ENCODE measurements at regions not wholly inside any gene's neighbourhood (a gene's known extent, or its start where the extent isn't known, plus 50 kb on each side); places are given as distances from the start of the nearest gene placed in this dataset.

DNA sequence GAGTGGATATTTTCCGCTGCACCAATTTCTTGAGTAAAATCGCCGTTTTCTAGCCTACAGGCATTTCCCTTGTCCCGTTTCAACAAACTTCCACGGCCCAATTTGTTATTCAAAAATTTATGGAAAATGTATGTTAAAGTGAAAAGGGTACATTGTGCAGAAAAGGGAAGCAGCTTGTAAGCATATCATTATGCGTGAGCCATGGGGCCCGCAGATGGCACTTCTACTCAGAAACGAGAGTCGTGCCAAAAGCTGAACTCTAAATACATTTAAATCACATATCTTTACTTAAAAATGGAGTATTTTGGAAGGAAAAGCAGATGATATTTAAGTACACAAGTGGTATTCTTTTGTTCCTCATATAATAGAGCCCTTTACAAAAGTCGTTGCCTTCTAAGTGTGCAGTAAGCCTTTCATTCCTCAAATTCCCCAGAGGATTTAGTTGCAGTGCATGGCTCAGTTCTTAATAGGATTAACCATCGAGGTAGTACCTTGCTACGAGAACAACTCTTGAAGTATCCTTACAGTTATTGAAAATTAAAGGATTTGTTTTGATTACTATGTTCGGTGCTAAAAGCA is 1227.2 kb upstream of the WWC1 start:
- TF ChIP-seq, protein P1, sequence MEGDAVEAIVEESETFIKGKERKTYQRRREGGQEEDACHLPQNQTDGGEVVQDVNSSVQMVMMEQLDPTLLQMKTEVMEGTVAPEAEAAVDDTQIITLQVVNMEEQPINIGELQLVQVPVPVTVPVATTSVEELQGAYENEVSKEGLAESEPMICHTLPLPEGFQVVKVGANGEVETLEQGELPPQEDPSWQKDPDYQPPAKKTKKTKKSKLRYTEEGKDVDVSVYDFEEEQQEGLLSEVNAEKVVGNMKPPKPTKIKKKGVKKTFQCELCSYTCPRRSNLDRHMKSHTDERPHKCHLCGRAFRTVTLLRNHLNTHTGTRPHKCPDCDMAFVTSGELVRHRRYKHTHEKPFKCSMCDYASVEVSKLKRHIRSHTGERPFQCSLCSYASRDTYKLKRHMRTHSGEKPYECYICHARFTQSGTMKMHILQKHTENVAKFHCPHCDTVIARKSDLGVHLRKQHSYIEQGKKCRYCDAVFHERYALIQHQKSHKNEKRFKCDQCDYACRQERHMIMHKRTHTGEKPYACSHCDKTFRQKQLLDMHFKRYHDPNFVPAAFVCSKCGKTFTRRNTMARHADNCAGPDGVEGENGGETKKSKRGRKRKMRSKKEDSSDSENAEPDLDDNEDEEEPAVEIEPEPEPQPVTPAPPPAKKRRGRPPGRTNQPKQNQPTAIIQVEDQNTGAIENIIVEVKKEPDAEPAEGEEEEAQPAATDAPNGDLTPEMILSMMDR (IDR thresholded peaks at IDR 0.05): no peak
- no peak for TF ChIP-seq POLR2AphosphoS5 (IDR thresholded peaks at IDR 0.05)

Data from transverse colon (tissue), 4 donors.